ENCODE measurements at regions not wholly inside any gene's neighbourhood (a gene's known extent, or its start where the extent isn't known, plus 50 kb on each side); places are given as distances from the start of the nearest gene placed in this dataset.

- H3K18ac ChIP-seq (ENCODE audit: low read depth in 1 of 2, low read length in 2 of 2) = no peak overlapping the region
- no peak for DNase-seq
- H3K36me3 ChIP-seq (ENCODE audit: control insufficient read depth in 1 of 2, insufficient read depth in 2 of 2, low read depth in 1 of 2, low read length in 2 of 2) = no peaks in the 10 kb centered on the region
- no peaks in the 10 kb centered on the region for H3K27me3 ChIP-seq (ENCODE audit: control insufficient read depth in 1 of 2, insufficient read depth in 1 of 2, low read length in 2 of 2)
- H2BK120ac ChIP-seq (ENCODE audit: low read depth, low read length) = no peak overlapping the region
- no peak overlapping the region for H3K23ac ChIP-seq (ENCODE audit: low read length in 2 of 2)
- no peak overlapping the region for H3K4me2 ChIP-seq (ENCODE audit: low read length, poor library complexity, severe bottlenecking)
- no peak overlapping the region for H2AK5ac ChIP-seq (ENCODE audit: low read length, severe bottlenecking)
- H2BK5ac ChIP-seq (ENCODE audit: low read depth, low read length, poor library complexity, severe bottlenecking) = no peak overlapping the region
- H3K4me3 ChIP-seq (ENCODE audit: insufficient read depth in 1 of 2, low read depth in 1 of 2, low read length in 2 of 2) = no peak overlapping the region
- no peak overlapping the region for H3K27ac ChIP-seq (ENCODE audit: low read length, poor library complexity, severe bottlenecking)
- peaks cover 12% of the 10 kb centered on the region for H3K79me1 ChIP-seq (replicated peaks; ENCODE audit: low read length, poor library complexity, severe bottlenecking)
- no peak overlapping the region for H2AFZ ChIP-seq (ENCODE audit: low read depth, low read length)
- no peaks in the 10 kb centered on the region for H3K9me3 ChIP-seq (ENCODE audit: control insufficient read depth, low read length)
- H2BK12ac ChIP-seq (ENCODE audit: low read length in 2 of 2) = no peak overlapping the region
- no peak overlapping the region for H2BK15ac ChIP-seq (ENCODE audit: low read depth, poor library complexity, severe bottlenecking)
- H4K91ac ChIP-seq (ENCODE audit: low read length) = no peak overlapping the region
- H3K14ac ChIP-seq (ENCODE audit: low read length in 2 of 2) = no peak overlapping the region
- H3K9ac ChIP-seq (ENCODE audit: low read length) = no peak overlapping the region
- H3K4ac ChIP-seq (ENCODE audit: low read depth in 1 of 2, low read length in 2 of 2) = no peak overlapping the region
- no peak overlapping the region for H4K8ac ChIP-seq (ENCODE audit: low read length)
- H3K4me1 ChIP-seq (ENCODE audit: control insufficient read depth, insufficient read depth, low read depth, low read length) = no peaks in the 10 kb centered on the region
- WGBS = 100% methylated on average over 1 of the region's 3 CpGs
Observed at GRCh38 chr13:73825143-73825542, 309.1 kb downstream of the KLF12 start.

GRCh38 chr13:73822668-73823592 lies 311.3 kb downstream of the KLF12 start:
- H3K79me1 ChIP-seq (replicated peaks; ENCODE audit: low read length, poor library complexity, severe bottlenecking) = peaks cover 8% of the 10 kb centered on the region
- no peak overlapping the region for H3K14ac ChIP-seq (ENCODE audit: low read length in 2 of 2)
- no peak overlapping the region for H2AFZ ChIP-seq (ENCODE audit: low read depth, low read length)
- no peak for DNase-seq
- H3K27me3 ChIP-seq (ENCODE audit: control insufficient read depth in 1 of 2, insufficient read depth in 1 of 2, low read length in 2 of 2) = no peaks in the 10 kb centered on the region
- no peak overlapping the region for H2BK15ac ChIP-seq (ENCODE audit: low read depth, poor library complexity, severe bottlenecking)
- WGBS = 100% methylated on average over 1 of the region's 6 CpGs
- no peak overlapping the region for H3K4me3 ChIP-seq (ENCODE audit: insufficient read depth in 1 of 2, low read depth in 1 of 2, low read length in 2 of 2)
- no peak overlapping the region for H2BK120ac ChIP-seq (ENCODE audit: low read depth, low read length)
- no peak overlapping the region for H2BK5ac ChIP-seq (ENCODE audit: low read depth, low read length, poor library complexity, severe bottlenecking)
- H3K9ac ChIP-seq (ENCODE audit: low read length) = no peak overlapping the region
- H3K4me1 ChIP-seq (ENCODE audit: control insufficient read depth, insufficient read depth, low read depth, low read length) = no peaks in the 10 kb centered on the region
- H3K18ac ChIP-seq (ENCODE audit: low read depth in 1 of 2, low read length in 2 of 2) = no peak overlapping the region
- no peak overlapping the region for H2AK5ac ChIP-seq (ENCODE audit: low read length, severe bottlenecking)
- H4K8ac ChIP-seq (ENCODE audit: low read length) = no peak overlapping the region
- H3K4ac ChIP-seq (ENCODE audit: low read depth in 1 of 2, low read length in 2 of 2) = no peak overlapping the region
- H2BK12ac ChIP-seq (ENCODE audit: low read length in 2 of 2) = no peak overlapping the region
- no peak overlapping the region for H3K23ac ChIP-seq (ENCODE audit: low read length in 2 of 2)
- no peaks in the 10 kb centered on the region for H3K36me3 ChIP-seq (ENCODE audit: control insufficient read depth in 1 of 2, insufficient read depth in 2 of 2, low read depth in 1 of 2, low read length in 2 of 2)
- no peak overlapping the region for H3K27ac ChIP-seq (ENCODE audit: low read length, poor library complexity, severe bottlenecking)
- H4K91ac ChIP-seq (ENCODE audit: low read length) = no peak overlapping the region
- H3K9me3 ChIP-seq (ENCODE audit: control insufficient read depth, low read length) = no peaks in the 10 kb centered on the region
- H3K4me2 ChIP-seq (ENCODE audit: low read length, poor library complexity, severe bottlenecking) = no peak overlapping the region

GRCh38 chr13:73820688-73821087 lies 313.5 kb downstream of the KLF12 start:
- no peak for DNase-seq
- H3K4me3 ChIP-seq (ENCODE audit: insufficient read depth in 1 of 2, low read depth in 1 of 2, low read length in 2 of 2) = no peak overlapping the region
- no peaks in the 10 kb centered on the region for H3K4me1 ChIP-seq (ENCODE audit: control insufficient read depth, insufficient read depth, low read depth, low read length)
- no peak overlapping the region for H3K27ac ChIP-seq (ENCODE audit: low read length, poor library complexity, severe bottlenecking)
- H3K14ac ChIP-seq (ENCODE audit: low read length in 2 of 2) = no peak overlapping the region
- H3K4me2 ChIP-seq (ENCODE audit: low read length, poor library complexity, severe bottlenecking) = no peak overlapping the region
- no peak overlapping the region for H2BK15ac ChIP-seq (ENCODE audit: low read depth, poor library complexity, severe bottlenecking)
- no peak overlapping the region for H4K8ac ChIP-seq (ENCODE audit: low read length)
- no peaks in the 10 kb centered on the region for H3K27me3 ChIP-seq (ENCODE audit: control insufficient read depth in 1 of 2, insufficient read depth in 1 of 2, low read length in 2 of 2)
- H3K18ac ChIP-seq (ENCODE audit: low read depth in 1 of 2, low read length in 2 of 2) = no peak overlapping the region
- no peak overlapping the region for H3K23ac ChIP-seq (ENCODE audit: low read length in 2 of 2)
- no peak overlapping the region for H2BK120ac ChIP-seq (ENCODE audit: low read depth, low read length)
- no peak overlapping the region for H2AFZ ChIP-seq (ENCODE audit: low read depth, low read length)
- no peaks in the 10 kb centered on the region for H3K36me3 ChIP-seq (ENCODE audit: control insufficient read depth in 1 of 2, insufficient read depth in 2 of 2, low read depth in 1 of 2, low read length in 2 of 2)
- H2AK5ac ChIP-seq (ENCODE audit: low read length, severe bottlenecking) = no peak overlapping the region
- peaks cover 13% of the 10 kb centered on the region for H3K79me1 ChIP-seq (replicated peaks; ENCODE audit: low read length, poor library complexity, severe bottlenecking)
- H4K91ac ChIP-seq (ENCODE audit: low read length) = no peak overlapping the region
- no peak overlapping the region for H3K9ac ChIP-seq (ENCODE audit: low read length)
- no peak overlapping the region for H2BK12ac ChIP-seq (ENCODE audit: low read length in 2 of 2)
- no peaks in the 10 kb centered on the region for H3K9me3 ChIP-seq (ENCODE audit: control insufficient read depth, low read length)
- H2BK5ac ChIP-seq (ENCODE audit: low read depth, low read length, poor library complexity, severe bottlenecking) = no peak overlapping the region
- 100% methylated on average over 1 of the region's 2 CpGs for WGBS
- no peak overlapping the region for H3K4ac ChIP-seq (ENCODE audit: low read depth in 1 of 2, low read length in 2 of 2)

- Histone ChIP-seq H3K4me3 (ENCODE audit: insufficient read depth in 1 of 2, low read depth in 1 of 2, low read length in 2 of 2) (no peak overlapping the region), H2AK5ac (ENCODE audit: low read length, severe bottlenecking) (no peak overlapping the region), H3K18ac (ENCODE audit: low read depth in 1 of 2, low read length in 2 of 2) (no peak overlapping the region), H4K8ac (ENCODE audit: low read length) (no peak overlapping the region), H3K9ac (ENCODE audit: low read length) (no peak overlapping the region), H3K79me1 (replicated peaks; ENCODE audit: low read length, poor library complexity, severe bottlenecking) (peaks cover 13% of the 10 kb centered on the region), H2AFZ (ENCODE audit: low read depth, low read length) (no peak overlapping the region), H3K9me3 (ENCODE audit: control insufficient read depth, low read length) (no peaks in the 10 kb centered on the region), H3K23ac (ENCODE audit: low read length in 2 of 2) (no peak overlapping the region), H3K4me2 (ENCODE audit: low read length, poor library complexity, severe bottlenecking) (no peak overlapping the region), H2BK5ac (ENCODE audit: low read depth, low read length, poor library complexity, severe bottlenecking) (no peak overlapping the region), H3K14ac (ENCODE audit: low read length in 2 of 2) (no peak overlapping the region), H4K91ac (ENCODE audit: low read length) (no peak overlapping the region), H3K27ac (ENCODE audit: low read length, poor library complexity, severe bottlenecking) (no peak overlapping the region), H2BK15ac (ENCODE audit: low read depth, poor library complexity, severe bottlenecking) (no peak overlapping the region), H2BK120ac (ENCODE audit: low read depth, low read length) (no peak overlapping the region), H3K4me1 (ENCODE audit: control insufficient read depth, insufficient read depth, low read depth, low read length) (no peaks in the 10 kb centered on the region), H3K27me3 (ENCODE audit: control insufficient read depth in 1 of 2, insufficient read depth in 1 of 2, low read length in 2 of 2) (no peaks in the 10 kb centered on the region), H2BK12ac (ENCODE audit: low read length in 2 of 2) (no peak overlapping the region), H3K36me3 (ENCODE audit: control insufficient read depth in 1 of 2, insufficient read depth in 2 of 2, low read depth in 1 of 2, low read length in 2 of 2) (no peaks in the 10 kb centered on the region), H3K4ac (ENCODE audit: low read depth in 1 of 2, low read length in 2 of 2) (no peak overlapping the region)
- no peak for DNase-seq
- WGBS = 59% methylated on average over 2 of the region's 3 CpGs
Observed at GRCh38 chr13:73820285-73820684, 313.9 kb downstream of the KLF12 start.

All from mesenchymal stem cell (in vitro differentiated cells and primary cell).